ENCODE measurements at regions not wholly inside any gene's neighbourhood (a gene's known extent, or its start where the extent isn't known, plus 50 kb on each side); places are given as distances from the start of the nearest gene placed in this dataset.

GRCh38 chr9:21574261-21574660, 92.1 kb upstream of the IFNE start:
- no peaks in the 10 kb centered on the region for H3K4me1 ChIP-seq
- DNase-seq: no peak
- H3K9me3 ChIP-seq: no peaks in the 10 kb centered on the region
- H3K4me3 ChIP-seq: no peak overlapping the region
- no peaks in the 10 kb centered on the region for H3K36me3 ChIP-seq (ENCODE audit: low read depth, missing control alignments)
- intact Hi-C loops (cut with DNase I; ENCODE audit: low total_unique reads): no loop called here
- no peak overlapping the region for H3K27ac ChIP-seq
- no peaks in the 10 kb centered on the region for H3K27me3 ChIP-seq
- 88 to 100% methylated on average over 1 of the region's 1 CpG for WGBS, 2 donors
- no peak for TF ChIP-seq CTCF (IDR thresholded peaks at IDR 0.05)
- no peak for TF ChIP-seq POLR2A (IDR thresholded peaks at IDR 0.05)

- Histone ChIP-seq H3K27me3 (no peaks in the 10 kb centered on the region), H3K4me1 (no peaks in the 10 kb centered on the region), H3K36me3 (ENCODE audit: low read depth, missing control alignments) (no peaks in the 10 kb centered on the region), H3K4me3 (no peak overlapping the region), H3K27ac (no peak overlapping the region), H3K9me3 (no peaks in the 10 kb centered on the region)
- intact Hi-C loops (cut with DNase I; ENCODE audit: low total_unique reads): no loop called here
- DNase-seq: peak; percentile 27
- TF ChIP-seq CTCF (IDR thresholded peaks at IDR 0.05): no peak
- no peak for TF ChIP-seq POLR2A (IDR thresholded peaks at IDR 0.05)
- 32 to 41% methylated on average over 7 of the region's 7 CpGs for WGBS, 2 donors
These were observed 94.4 kb upstream of the IFNE start for GRCh38 chr9:21576331-21577189.

- Histone ChIP-seq H3K36me3 (ENCODE audit: low read depth, missing control alignments) (no peaks in the 10 kb centered on the region), H3K27ac (no peak overlapping the region), H3K9me3 (no peaks in the 10 kb centered on the region), H3K4me1 (no peaks in the 10 kb centered on the region), H3K27me3 (no peaks in the 10 kb centered on the region), H3K4me3 (no peak overlapping the region)
- no peak for DNase-seq
- 80 to 88% methylated on average over 4 of the region's 4 CpGs for WGBS, 2 donors
- TF ChIP-seq POLR2A (IDR thresholded peaks at IDR 0.05) (no peak), CTCF (IDR thresholded peaks at IDR 0.05) (no peak)
- intact Hi-C loops (cut with DNase I; ENCODE audit: low total_unique reads): no loop called here
These were observed 97.1 kb upstream of the IFNE start for GRCh38 chr9:21579247-21579671.

GRCh38 chr9:21579743-21580142, 97.6 kb upstream of the IFNE start:
- no peak for DNase-seq

More at GRCh38 chr9:21579743-21580142, 97.6 kb upstream of the IFNE start:
- no peaks in the 10 kb centered on the region for H3K27me3 ChIP-seq
- no peaks in the 10 kb centered on the region for H3K9me3 ChIP-seq
- H3K4me3 ChIP-seq: no peak overlapping the region
- intact Hi-C loops (cut with DNase I; ENCODE audit: low total_unique reads): no loop called here
- H3K36me3 ChIP-seq (ENCODE audit: low read depth, missing control alignments): no peaks in the 10 kb centered on the region
- no peaks in the 10 kb centered on the region for H3K4me1 ChIP-seq
- H3K27ac ChIP-seq: no peak overlapping the region
- WGBS, 2 donors: 81 to 92% methylated on average over 1 of the region's 1 CpG
- no peak for TF ChIP-seq CTCF (IDR thresholded peaks at IDR 0.05)
- no peak for TF ChIP-seq POLR2A (IDR thresholded peaks at IDR 0.05)
